Stomach (tissue), 4 donors: ENCODE measurements at regions not wholly inside any gene's neighbourhood (a gene's known extent, or its start where the extent isn't known, plus 50 kb on each side); places are given as distances from the start of the nearest gene placed in this dataset.

Experiments
- POLR2A ChIP-seq, 4 donors: fragments of 450-650 bp; IDR thresholded peaks; one replicate each; pipeline ENCODE4 v1.6.1; 2016; ENCODE audit warnings: antibody characterized with exemption in 4 of 4, control low read depth in 2 of 4, mild to moderate bottlenecking in 1 of 4, moderate library complexity in 1 of 4
- POLR2AphosphoS5 ChIP-seq, 3 donors: sonication (generic); formaldehyde crosslinking; IDR thresholded peaks; one replicate each; pipeline ENCODE4 v1.6.1; 2016; ENCODE audit warnings: antibody characterized with exemption in 3 of 3
- TF ChIP-seq, protein P1 (sequence below), 7 experiments: fragments of 450-650 bp in 4 of 7; fragments of 200-600 bp in 3 of 7; sonication (generic) in 3 of 7; IDR thresholded peaks; one replicate each; pipeline ENCODE4 v1.5.1; 2016 to 2019; ENCODE audit warnings: antibody characterized with exemption in 7 of 7, control low read depth in 2 of 7, mild to moderate bottlenecking in 1 of 7

DNA sequence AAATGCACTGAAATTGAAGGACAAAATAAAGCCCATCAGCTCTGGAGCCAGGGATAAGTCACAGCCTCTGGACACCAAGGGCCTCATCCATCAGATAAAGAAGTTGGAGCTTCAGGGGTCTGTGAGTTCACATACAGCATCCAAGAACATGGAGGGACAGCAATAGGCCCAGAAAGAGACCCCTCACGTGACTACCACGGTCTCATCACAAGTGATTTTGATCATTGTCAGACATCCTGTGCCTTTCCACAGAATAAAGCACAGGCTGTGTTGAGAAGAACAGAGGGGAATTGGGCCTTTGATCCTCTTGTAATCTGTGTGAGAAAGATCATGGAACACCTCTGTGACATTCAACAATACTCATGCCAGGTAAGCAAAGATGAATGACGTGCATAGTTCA lies 65.2 kb upstream of the CTAGE1 start:
- TF ChIP-seq, protein P1, sequence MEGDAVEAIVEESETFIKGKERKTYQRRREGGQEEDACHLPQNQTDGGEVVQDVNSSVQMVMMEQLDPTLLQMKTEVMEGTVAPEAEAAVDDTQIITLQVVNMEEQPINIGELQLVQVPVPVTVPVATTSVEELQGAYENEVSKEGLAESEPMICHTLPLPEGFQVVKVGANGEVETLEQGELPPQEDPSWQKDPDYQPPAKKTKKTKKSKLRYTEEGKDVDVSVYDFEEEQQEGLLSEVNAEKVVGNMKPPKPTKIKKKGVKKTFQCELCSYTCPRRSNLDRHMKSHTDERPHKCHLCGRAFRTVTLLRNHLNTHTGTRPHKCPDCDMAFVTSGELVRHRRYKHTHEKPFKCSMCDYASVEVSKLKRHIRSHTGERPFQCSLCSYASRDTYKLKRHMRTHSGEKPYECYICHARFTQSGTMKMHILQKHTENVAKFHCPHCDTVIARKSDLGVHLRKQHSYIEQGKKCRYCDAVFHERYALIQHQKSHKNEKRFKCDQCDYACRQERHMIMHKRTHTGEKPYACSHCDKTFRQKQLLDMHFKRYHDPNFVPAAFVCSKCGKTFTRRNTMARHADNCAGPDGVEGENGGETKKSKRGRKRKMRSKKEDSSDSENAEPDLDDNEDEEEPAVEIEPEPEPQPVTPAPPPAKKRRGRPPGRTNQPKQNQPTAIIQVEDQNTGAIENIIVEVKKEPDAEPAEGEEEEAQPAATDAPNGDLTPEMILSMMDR (IDR thresholded peaks at IDR 0.05), result no peak
- TF ChIP-seq POLR2AphosphoS5 (IDR thresholded peaks at IDR 0.05) (no peak), POLR2A (IDR thresholded peaks at IDR 0.05) (no peak)
